GM08714 (cell line): ENCODE measurements at regions not wholly inside any gene's neighbourhood (a gene's known extent, or its start where the extent isn't known, plus 50 kb on each side); places are given as distances from the start of the nearest gene placed in this dataset.

Source experiments
- H3K4me3 ChIP-seq: fragments of 200-500 bp; sonication (Bioruptor generic); 2 replicates; pipeline ENCODE4 v1.5.1; 2014; ENCODE audit warnings: mild to moderate bottlenecking, low read length, inconsistent platforms
- ZNF274 ChIP-seq: IDR thresholded peaks from 2 replicates; pipeline ENCODE4 v1.6.1; 2012; ENCODE audit warnings: mild to moderate bottlenecking, low read depth, low read length

DNA sequence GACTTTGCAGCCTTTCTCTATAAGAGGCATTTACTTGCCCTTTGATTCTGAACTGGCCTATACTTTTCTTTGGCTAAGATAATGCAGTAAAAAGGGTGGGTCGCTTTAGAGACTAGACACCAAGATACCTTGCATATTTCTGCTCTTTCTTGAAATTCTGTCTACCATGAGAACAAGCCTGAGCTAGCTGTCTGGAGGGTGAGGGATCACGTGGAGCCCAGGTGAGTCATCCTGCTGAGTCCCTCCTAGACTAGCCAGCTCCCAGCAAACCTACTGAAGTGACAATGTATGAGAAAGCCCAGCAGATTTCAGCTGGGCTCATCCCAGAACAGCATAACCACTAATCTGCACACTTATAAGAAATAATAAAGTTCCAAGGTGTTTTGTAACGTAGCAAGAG lies 408.0 kb upstream of the KAZN start:
- no peak for TF ChIP-seq ZNF274
- no peak overlapping the region for H3K4me3 ChIP-seq

DNA sequence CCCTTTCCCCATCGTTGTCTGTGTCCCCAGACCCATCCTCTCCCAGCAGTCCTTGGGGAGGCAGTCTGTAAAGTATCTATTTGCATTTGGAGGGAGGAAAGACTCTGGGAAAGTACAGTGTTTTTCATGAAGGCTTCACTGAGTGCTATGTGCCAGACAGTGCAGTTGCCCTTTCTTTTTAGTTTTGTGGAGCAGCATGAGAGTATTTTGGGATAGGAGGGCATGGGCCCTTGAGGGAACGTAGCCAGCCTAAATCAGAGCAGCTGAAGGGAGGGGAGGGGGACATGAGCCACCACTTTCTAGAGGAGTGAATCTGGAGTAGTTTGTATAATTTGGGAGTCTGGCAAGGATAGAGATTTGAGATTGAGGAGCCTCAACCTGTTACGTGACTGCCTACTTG lies 404.0 kb upstream of the KAZN start:
- H3K4me3 ChIP-seq = no peak overlapping the region
- no peak for TF ChIP-seq ZNF274

DNA sequence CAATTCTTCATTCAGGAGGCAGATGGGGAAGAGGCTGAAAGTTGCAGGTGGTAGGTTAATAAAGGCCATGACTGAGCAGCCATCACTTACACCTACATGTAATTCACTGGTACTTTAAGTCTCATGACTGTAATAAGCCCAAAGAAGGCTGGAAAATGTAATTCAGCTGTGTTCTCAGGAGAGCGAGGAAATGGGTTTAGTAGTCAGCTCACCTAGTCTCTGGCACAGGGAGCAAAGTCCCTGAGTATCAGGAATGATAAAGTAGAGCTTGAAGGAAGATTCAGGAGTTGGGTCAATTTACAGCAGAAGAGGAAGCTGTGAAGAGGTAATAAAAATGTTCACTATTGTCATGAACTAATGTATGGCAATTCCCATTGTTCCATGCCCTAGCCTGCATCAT lies 393.4 kb upstream of the KAZN start:
- H3K4me3 ChIP-seq = no peak overlapping the region
- no peak for TF ChIP-seq ZNF274

DNA sequence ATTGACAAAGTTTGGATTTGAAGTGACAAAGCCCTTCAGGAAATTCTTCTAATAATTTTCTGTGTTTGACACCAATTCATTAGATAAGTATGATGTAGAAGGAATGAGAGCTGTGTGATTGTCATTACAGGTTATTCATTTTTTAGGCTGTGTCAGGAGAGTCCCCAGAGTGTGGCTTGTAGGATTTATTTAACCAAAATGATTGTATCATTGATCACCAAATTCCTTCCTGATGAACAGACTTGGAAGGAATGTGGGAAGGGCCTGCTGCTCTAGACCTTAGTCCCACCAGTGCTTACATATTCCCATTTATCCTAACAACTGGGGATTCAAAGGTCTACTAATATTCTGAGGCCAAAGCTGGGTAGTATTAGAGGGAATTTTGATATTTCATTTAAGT lies 383.3 kb upstream of the KAZN start:
- no peak for TF ChIP-seq ZNF274

DNA sequence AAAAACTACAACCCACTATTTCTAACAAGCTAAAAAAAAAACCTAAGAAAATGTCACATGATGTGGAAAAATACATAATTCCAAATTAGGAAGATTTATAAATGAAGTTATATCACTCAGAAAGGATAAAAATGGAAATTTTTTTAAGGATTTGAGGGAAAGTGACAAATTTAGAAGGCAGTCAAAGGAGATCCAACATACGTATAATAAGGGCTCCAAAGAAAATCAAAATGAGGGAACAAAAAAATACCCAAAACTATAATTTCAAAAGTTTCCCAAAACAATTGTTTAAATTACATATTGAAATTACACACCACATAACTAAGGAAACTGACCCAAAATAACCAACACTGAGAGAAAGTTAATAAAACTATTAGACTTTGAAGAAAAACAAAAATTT lies 381.1 kb upstream of the KAZN start:
- no peak for TF ChIP-seq ZNF274
- H3K4me3 ChIP-seq = no peak overlapping the region

More for the DNA sequence above, 383.3 kb upstream of the KAZN start:
- H3K4me3 ChIP-seq = no peak overlapping the region

DNA sequence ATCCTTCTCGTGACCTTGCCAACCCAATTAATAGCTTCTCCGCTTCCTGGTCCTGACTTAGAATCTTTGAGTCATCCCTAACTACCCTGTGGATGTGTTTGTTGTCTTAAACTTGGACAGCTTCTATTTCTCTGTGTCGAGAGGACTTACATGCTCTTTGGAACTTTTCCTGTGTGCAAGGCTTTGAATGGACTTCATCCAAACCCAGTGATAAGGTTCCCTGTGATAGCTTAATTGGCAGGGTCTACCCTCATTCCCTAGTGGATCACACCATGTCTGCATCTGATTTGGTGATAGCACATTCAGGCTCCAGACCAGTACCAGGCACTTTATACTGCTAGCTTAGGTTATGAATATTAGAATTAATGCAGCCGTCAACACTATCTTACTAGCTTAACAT lies 378.2 kb upstream of the KAZN start:
- no peak for TF ChIP-seq ZNF274
- H3K4me3 ChIP-seq = no peak overlapping the region

DNA sequence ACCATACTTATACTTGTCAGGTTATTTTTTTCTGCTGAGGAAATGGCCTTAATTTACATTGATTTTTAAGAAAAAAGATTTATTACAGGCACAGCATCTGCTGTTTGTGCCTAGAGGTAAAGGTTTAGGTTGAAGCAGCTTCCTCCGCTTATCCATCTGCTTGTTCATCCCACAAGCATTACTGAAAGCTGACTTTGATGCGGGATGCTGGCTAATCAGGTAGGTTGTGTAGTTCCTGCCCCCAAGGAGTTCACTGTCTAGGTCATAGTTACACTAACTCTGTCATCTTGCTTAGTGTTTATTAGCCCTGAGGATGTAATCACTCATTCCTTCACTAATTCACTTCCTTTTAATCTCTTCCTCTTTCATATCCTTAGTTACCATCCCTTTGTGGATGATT lies 377.7 kb upstream of the KAZN start:
- H3K4me3 ChIP-seq = no peak overlapping the region
- no peak for TF ChIP-seq ZNF274

DNA sequence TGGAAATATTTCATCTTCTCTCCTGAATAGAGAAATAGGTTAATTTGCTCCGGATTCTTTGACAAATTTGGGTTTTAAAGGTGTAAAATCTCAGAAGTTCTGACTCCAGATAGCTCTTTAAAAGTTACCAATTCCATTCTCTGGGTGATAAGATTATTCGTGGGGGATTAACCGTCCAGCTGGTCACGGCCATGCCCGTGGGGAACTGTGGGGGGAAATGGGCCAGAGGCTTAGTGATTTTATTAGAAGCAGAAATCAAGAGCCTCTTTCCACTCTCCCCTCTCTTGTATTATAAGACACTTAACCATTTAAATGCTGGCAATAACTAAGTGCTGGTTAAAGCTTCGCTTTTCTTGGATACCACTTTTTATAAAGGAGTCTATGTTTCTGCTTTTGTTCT lies 376.4 kb upstream of the KAZN start:
- H3K4me3 ChIP-seq = no peak overlapping the region
- TF ChIP-seq ZNF274 = no peak

DNA sequence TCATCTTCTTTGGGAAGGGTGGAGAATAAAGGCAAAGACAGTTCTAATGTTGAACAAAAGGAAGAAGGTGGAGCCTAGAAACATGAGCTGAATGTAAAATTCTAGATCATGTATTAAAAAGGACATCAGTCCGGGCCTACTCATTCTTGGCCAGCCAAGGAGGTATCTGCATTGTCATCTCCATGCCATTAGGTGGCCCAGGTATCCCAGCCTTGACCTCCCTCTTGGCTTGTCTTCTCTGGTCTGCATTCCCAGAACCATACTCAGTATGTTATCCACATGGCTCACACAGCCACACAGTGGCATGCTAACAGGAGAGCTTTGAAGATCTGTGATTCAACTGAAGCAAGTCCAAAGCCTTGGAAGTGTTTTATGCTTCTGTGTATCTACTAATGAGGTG lies 369.8 kb upstream of the KAZN start:
- H3K4me3 ChIP-seq = no peak overlapping the region
- no peak for TF ChIP-seq ZNF274

DNA sequence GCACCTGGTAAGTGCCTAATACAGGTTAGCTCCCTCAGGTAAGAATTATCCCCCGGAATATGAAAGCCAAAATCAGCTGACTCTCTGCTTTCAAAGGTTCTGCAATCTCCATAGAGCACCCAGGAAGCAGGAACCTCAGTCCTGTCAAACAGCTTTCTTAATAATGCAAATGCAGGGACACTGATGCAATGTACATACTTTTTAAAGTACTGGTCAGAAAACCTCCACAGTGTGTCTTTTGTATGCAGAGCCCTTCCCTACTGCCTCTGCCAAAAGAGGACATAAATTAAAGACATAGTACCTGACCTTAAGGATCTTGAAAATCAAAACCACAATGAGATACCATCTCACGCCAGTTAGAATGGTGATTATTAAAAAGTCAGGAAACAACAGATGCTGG lies 365.0 kb upstream of the KAZN start:
- no peak for TF ChIP-seq ZNF274

DNA sequence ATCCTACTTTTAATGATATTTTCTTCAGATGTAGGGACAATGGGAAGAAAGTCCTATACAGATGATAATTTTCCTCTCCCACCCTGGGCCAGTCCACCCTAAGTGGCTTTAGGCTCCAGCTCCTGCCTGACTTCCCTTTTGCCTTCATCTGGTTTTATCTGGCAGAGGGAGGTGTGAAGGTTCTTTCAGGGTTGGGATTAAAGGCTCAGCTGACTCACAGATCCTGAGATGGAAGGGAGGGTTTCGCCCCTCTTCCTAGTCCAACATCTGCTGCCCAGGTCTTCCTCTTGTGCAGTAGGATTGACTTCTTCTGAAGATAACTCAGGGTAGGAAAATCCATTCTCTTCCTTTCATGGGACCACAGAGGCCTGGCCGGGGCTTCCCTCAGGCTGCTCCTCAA lies 362.4 kb upstream of the KAZN start:
- TF ChIP-seq ZNF274 = no peak
- H3K4me3 ChIP-seq = no peak overlapping the region

More for the DNA sequence above, 365.0 kb upstream of the KAZN start:
- H3K4me3 ChIP-seq = no peak overlapping the region

DNA sequence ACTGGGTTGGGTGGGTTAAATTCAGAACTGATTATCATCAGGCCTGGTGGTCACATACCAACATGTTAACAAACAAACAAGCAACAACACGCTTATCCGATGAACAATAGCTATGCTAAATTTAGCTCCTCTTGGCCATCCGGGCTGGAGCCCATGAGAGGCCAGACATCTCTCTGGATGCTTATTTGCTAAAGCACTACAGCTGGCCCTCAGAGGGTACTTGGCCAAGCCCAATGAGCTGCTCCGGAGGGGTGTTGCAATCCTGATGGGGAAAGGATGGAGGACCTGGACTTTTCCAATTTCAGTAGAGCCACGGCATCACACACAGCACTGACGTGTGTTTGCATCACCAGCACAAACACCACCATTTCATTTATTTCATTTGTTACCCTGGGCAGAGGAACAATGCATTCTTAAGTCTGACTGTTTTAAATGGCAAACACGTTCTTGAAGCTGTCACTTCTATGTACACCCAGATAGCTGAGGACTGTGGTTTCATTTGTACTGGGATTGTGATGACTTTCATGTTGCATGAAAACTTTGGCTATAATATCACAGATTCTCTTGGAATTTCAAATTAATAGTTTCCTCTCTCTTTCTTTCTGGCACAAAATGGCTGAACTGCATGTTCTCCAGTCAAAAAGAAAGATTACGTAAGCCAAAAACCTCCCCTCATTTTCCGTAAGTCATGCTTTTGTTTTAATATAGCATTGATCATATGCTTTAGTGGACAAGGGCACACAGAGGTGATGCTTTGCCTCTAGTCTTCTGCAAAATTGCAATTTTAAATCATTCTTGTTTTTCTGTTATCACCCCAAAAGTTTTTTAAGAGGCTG lies 359.8 kb upstream of the KAZN start:
- H3K4me3 ChIP-seq = no peak overlapping the region

DNA sequence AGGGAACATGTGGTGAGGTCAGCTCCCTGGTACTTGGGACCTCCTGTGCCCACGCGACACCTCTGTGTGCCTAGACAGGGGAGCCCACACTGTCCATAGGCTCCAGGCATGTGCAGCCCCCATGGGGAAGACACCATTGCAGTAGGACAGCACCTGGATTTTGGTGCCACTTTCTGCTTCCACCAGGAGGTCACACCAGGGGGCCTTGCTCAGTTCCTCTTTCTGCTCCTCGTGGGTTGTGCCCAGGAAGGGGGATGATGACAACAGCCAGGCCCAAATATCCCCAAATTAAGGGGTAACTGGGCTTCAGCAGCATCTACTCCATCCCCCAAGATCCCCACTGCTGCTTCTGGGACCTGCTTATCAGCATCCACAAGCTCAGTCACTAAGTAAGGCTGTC lies 358.2 kb upstream of the KAZN start:
- H3K4me3 ChIP-seq = no peak overlapping the region
- TF ChIP-seq ZNF274 = no peak

More for the DNA sequence above, 359.8 kb upstream of the KAZN start:
- TF ChIP-seq ZNF274 = no peak

DNA sequence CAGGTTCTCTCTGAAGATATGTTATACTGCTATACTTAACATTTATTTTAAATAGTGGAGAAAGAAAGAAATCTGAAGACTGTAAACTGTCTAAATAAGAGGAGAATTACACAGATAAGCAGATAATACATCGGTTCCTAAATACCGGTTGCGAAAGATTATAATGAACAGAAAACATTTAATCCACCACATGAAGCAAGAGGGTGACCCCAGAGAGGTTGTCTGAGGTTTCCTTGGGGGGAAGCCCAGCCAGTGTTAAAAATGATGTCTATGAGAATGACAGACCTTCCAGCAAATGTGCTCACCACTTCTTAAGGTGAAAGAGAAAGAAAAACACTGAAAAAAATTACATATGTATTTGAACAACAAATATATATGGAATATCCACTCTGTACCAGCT lies 356.4 kb upstream of the KAZN start:
- TF ChIP-seq ZNF274 = no peak
- no peak overlapping the region for H3K4me3 ChIP-seq

DNA sequence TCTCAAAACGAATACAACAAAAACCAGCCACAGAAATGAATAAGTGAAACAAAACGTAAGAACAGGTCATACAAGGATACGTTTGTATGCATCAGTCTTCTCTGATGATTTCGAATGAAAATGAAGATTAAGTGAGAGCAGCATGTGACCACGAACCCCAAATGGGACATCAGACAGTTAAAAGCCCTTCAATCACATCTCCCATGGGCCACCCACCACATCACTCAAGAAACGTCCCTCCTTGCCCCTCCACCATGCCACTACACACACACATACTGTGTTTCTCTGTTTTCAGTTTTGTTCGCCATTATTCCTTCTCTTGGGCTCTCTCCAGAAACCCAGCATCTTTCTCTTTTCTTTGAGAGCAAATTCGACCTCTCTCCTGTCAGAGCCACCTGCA lies 355.6 kb upstream of the KAZN start:
- TF ChIP-seq ZNF274 = no peak
- no peak overlapping the region for H3K4me3 ChIP-seq

DNA sequence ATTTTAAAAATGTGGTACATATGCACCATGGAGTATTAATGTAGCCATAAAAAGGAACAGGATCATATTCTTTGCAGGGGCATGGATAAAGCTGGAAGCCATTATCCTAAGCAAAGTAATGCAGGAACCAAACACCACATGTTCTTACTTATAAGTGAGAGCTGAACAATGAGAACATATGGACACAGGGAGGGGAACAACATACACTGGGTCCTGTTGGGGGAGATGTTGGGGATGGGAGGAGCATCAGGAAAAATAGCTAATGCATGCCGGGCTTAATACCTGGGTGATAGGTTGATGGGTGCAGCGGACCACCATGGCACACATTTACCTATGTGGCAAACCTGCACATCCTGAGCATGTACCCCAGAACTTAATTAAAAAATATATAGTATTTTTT lies 352.5 kb upstream of the KAZN start:
- TF ChIP-seq ZNF274 = no peak

More for the DNA sequence above, 352.5 kb upstream of the KAZN start:
- no peak overlapping the region for H3K4me3 ChIP-seq
